GM18873 (cell line): ENCODE measurements at regions not wholly inside any gene's neighbourhood (a gene's known extent, or its start where the extent isn't known, plus 50 kb on each side); places are given as distances from the start of the nearest gene placed in this dataset.

ENCODE experiments used
- ATAC-seq: cut with Tn5 transposase; IDR thresholded peaks from one replicate; pipeline ENCODE4 v1.9.1; 2021; ENCODE audit warnings: mild to moderate bottlenecking, moderate library complexity, moderate number of reproducible peaks; ENCODE audit not compliant: unreplicated experiment, low FRiP score

- no peak for ATAC-seq
Observed at GRCh38 chr5:18807256-18808149, 1173.2 kb downstream of the TAF11L14 start.

DNA sequence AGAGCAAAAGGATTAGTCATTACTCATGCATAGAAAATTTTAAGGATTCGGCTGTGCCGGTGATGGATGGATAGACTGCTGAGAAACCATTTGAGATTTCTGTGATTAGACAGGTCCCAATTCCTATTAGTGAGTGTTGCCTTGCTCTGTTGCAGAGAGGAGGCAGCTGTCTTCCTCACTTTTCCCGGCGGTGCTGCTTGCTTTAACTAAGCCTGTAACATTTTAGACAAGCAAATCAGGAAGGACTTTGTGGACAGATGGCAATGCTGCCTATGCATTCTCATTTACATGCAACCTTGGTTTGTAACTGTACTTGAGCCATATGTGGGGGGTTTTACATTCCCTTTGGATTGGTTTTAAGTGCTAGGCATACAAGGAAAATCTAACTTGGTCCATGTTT is 1176.3 kb downstream of the CDH18 start:
- ATAC-seq: no peak

- no peak for ATAC-seq
Observed at GRCh38 chr5:18828351-18828750, 1159.6 kb downstream of the CDH18 start.

GRCh38 chr5:18829539-18829938 is 1158.5 kb downstream of the CDH18 start:
- no peak for ATAC-seq

DNA sequence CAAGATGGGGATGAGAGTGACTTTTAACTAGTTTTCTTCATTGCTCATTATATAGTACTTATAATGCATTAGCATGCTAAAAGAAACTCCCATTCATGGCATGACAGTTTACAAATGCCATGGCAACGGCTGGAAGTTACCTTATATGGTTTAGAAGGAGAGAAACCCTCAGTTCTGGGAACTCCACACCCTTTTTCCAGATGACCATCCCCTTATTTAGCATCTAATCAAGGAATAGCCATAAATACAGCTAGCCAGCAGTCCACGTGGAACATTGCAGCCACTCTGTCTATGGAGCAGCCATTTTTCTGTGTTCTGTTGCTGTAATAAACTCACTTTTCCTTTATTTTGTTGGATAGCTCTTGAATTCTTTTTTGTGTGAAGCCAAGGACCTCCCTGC is 1137.8 kb downstream of the CDH18 start:
- no peak for ATAC-seq

DNA sequence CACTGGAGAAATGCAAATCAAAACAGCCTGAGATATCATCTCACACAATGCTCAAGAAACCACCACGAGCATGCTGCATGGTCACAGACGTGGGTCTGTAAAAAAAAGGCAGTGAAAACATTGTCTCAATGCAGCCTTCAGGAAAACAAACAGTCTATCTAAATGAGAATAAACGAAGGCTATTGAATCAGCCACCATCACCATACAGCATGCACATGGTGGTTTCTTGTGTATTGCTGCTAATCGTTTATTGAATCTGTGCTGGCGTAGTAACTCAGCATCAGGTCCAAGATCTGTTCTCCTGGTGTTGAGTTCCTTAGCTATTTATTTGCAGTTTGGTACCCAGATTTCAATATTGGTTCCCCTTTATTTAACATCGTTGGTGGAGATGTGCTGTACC is 1115.0 kb downstream of the CDH18 start:
- ATAC-seq: no peak

DNA sequence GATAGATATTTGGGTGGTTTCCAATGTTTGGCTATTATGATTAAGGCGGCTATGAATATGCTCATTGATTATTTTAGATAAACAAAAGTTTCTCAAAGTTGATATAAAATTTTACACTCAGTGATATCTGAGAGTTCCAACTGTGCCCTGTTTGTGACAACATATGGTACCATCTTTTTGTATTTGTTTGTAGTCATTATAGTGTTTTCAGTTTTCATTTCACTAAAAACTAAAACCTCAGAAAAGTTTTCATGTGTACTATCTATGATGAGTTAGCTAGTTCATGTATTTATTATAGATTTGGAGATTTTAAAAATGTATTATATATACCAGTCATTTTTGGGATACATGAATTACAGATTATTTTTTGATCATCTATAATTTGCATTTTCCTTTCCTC is 1111.4 kb downstream of the CDH18 start:
- ATAC-seq: no peak

DNA sequence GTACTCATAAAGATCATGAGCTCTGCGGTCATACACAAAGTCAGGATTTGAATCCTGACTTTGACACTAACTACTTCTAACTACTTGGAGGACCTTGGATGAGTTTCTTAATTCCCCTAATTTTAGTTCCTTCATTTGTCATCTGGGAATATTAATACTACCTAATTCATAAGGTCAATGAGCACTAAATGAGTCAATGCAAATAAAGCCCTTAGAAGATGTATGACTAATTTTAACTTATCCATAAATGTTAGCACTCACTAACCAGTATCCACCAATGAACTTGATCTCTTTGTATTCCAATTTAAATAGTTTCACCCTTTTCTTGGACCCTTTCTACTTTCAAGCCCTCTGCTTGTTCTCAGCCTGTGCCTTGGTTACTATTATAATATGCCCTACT is 1106.4 kb downstream of the CDH18 start:
- no peak for ATAC-seq

DNA sequence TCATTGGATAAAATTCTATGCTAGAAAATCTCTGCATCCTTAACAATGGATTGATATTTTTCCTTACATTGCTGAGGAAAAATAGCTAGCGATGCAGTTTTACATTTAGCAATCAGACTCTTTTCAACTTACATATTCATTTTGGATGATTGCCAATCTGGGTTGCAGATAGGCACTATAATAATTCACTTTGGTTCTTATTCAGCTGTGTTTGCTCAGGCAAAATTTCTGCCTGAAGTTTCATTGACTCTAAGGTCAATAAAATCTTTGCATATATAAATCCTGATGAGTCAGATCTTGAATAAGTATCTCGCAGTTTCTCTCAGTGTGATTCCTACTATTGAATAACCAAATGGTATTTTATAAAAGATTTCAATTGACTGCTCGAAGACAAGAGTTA is 1105.8 kb downstream of the CDH18 start:
- ATAC-seq: no peak

DNA sequence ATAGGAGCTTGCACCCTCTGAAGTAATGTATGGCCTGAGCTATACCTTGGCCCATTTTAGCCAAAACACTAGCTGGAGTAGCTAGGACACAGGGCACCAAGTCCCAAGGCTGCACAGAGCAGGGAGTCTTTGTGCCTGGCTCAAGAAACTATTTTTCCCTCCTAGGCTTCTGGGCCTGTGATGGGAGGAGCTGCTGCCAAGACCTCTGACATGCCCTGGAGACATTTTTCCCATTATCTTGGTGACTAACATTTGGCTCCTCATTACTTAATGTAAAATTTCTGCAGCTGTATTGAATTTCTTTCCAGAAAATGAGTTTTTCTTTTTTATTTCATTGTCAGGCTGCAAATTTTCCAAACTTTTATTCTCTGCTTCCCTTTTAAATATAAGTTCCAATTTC is 1099.2 kb downstream of the CDH18 start:
- no peak for ATAC-seq

DNA sequence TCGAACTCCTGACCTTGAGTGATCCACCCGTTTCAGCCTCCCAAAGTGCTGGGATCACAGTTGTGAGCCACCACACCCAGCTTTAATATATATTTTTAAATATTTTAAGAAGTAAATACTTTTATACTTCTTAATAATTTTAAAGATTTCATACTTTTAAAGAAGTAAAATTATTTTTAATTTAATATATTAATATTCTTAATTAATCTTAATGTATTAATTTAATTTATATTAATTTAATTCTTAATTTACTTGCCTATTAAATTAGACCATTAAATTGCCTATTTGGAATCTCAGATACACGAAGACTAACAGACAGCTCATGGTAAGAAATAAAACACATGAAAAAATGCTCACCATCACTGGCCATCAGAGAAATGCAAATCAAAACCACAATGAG is 1087.4 kb downstream of the CDH18 start:
- no peak for ATAC-seq

- no peak for ATAC-seq
Observed at GRCh38 chr5:18920966-18921365, 1067.0 kb downstream of the CDH18 start.

- ATAC-seq: no peak
Observed at GRCh38 chr5:18932081-18932480, 1055.9 kb downstream of the CDH18 start.

- ATAC-seq: no peak
Observed at GRCh38 chr5:18944771-18945170, 1043.2 kb downstream of the CDH18 start.

DNA sequence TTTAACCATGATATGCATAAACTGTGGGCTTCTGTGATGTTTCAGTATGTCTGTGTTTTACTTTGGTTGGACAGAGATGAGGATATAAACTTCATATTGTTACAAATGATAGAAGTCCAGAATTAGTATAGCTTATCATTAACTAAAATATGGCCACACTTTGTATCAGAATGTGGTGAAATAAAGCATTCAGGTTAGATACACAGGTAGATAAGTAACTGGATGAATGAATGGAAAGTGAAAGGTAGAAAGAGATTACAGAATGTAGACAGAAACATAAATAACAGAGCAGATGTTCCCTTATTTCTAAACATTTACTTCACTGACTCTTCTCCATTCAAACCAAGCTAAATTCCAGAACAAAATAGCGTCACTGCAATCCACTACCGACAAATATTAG is 1033.8 kb downstream of the CDH18 start:
- no peak for ATAC-seq

DNA sequence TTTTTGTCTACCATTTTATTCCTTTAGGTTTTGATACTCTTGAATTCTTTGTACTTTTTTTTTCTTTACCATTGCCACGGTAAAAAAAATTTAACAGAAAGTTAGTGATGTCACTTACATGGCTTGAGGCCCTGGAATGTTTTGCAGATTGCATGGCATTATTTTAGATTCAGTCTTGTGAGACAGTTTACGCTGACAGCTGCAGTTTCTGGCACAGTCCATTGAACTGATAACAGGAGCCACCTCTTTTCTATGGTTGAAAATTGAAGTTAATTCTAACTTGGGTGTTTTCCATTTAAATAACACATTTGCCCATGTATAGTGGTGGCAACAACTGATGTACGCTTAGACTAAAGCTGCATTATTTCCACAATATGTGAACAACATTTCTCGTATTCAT is 1028.5 kb downstream of the CDH18 start:
- ATAC-seq: no peak

GRCh38 chr5:18961234-18961633 is 1026.8 kb downstream of the CDH18 start:
- ATAC-seq: no peak

DNA sequence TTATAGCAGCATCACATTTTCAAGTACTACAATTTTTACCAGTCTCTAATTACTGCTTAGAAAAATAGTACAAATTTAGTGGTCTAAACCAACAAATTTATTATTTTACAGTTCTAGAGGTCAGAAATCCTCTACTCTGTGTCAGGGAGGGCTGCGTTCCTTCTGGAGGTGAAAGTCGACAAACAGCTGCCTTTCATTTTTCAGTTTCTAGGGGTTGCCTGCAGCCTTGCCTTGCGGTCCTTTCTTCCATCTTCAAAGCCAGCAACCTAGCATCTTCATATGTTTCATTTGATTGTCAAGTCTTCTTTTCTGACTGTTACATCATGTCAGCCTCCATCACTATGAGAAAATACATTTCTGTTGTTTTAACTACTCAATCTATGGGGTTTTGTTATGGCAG is 1022.1 kb downstream of the CDH18 start:
- no peak for ATAC-seq

DNA sequence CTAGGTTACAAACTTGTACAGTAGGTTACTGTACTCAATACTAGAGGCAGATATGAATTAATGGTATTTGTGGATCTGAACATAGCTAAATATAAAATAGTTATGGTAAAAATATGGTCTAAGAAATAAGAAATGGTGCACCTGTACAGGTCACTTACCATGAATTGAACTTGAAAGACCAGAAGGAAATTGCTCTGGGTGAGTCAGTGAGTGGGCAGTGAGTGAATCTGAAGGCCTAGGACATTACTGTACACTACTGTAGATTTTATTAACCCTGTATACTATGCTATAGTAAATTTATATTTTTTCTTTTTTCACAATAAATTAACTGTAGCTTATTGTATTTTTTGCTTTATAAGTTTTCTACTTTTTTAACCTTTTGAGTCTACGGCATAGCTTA is 1020.4 kb downstream of the CDH18 start:
- ATAC-seq: no peak

GRCh38 chr5:18968966-18969365 is 1019.0 kb downstream of the CDH18 start:
- ATAC-seq: no peak

- ATAC-seq: no peak
Observed at GRCh38 chr5:18970000-18970399, 1018.0 kb downstream of the CDH18 start.

DNA sequence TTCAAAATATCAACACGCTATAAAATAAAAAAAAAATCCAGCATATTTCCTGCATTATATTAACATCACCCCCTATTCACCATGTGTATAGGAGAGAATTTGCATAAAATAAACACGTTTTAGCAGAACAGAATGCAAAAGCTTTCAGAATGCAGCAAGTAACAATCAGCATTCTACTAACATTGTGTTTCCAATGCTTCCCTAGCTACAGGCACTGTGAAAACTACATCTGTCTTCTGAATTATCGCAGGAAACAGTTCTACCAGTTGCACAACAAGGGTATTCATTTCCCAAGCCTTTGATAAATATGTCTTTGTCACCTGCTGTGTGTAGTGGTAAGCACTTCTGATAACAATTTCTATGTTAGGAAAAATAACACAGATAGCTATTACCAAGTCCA is 1015.8 kb downstream of the CDH18 start:
- no peak for ATAC-seq

- no peak for ATAC-seq
Observed at GRCh38 chr5:18975624-18976023, 1012.4 kb downstream of the CDH18 start.
